SK-N-SH treated with all-trans-retinoic acid at 6 μM for 48 hours (cell line): ENCODE measurements at regions not wholly inside any gene's neighbourhood (a gene's known extent, or its start where the extent isn't known, plus 50 kb on each side); places are given as distances from the start of the nearest gene placed in this dataset.

Experiments
- BACH2 ChIP-seq: fragments of 250-450 bp; sonication (Bioruptor Pico); IDR thresholded peaks from 2 replicates; pipeline ENCODE4 v1.9.0; 2021; ENCODE audit warnings: mild to moderate bottlenecking, borderline replicate concordance
- CREB5 ChIP-seq: fragments of 250-450 bp; sonication (Bioruptor Pico); IDR thresholded peaks from 2 replicates; pipeline ENCODE4 v1.5.1; 2020; ENCODE audit warnings: low read depth, mild to moderate bottlenecking, moderate library complexity
- CSDC2 ChIP-seq: fragments of 250-450 bp; sonication (Bioruptor Pico); IDR thresholded peaks from 2 replicates; pipeline ENCODE4 v1.5.0; 2020; ENCODE audit warnings: mild to moderate bottlenecking, moderate library complexity
- CSRNP3 ChIP-seq: fragments of 250-450 bp; sonication (Bioruptor Pico); IDR thresholded peaks from 2 replicates; pipeline ENCODE4 v1.5.1; 2021; ENCODE audit warnings: mild to moderate bottlenecking, moderate library complexity
- ESRRG ChIP-seq: fragments of 250-450 bp; sonication (Bioruptor Pico); IDR thresholded peaks from 2 replicates; pipeline ENCODE4 v1.6.1; 2021; ENCODE audit warnings: mild to moderate bottlenecking
- GLIS3 ChIP-seq: fragments of 250-450 bp; sonication (Bioruptor Pico); IDR thresholded peaks from 2 replicates; pipeline ENCODE4 v1.5.0; 2020; ENCODE audit warnings: mild to moderate bottlenecking, moderate library complexity
- ISL1 ChIP-seq: fragments of 250-450 bp; sonication (Bioruptor Pico); IDR thresholded peaks from 2 replicates; pipeline ENCODE4 v2.1.2; 2022; ENCODE audit warnings: mild to moderate bottlenecking, moderate library complexity
- OSR1 ChIP-seq: fragments of 250-450 bp; sonication (Bioruptor Pico); IDR thresholded peaks from 2 replicates; pipeline ENCODE4 v1.8.0; 2022; ENCODE audit warnings: moderate library complexity, mild to moderate bottlenecking, inconsistent platforms
- RARB ChIP-seq: fragments of 250-450 bp; sonication (Bioruptor Pico); IDR thresholded peaks from 2 replicates; pipeline ENCODE4 v1.8.0; 2021; ENCODE audit warnings: mild to moderate bottlenecking, moderate library complexity
- ZFP3 ChIP-seq: fragments of 250-450 bp; sonication (Bioruptor Pico); IDR thresholded peaks from 2 replicates; pipeline ENCODE4 v1.5.0; 2020; ENCODE audit warnings: mild to moderate bottlenecking, moderate library complexity
- ZNF565 ChIP-seq: fragments of 450-650 bp; formaldehyde crosslinking; conservative IDR thresholded peaks from 2 replicates; pipeline ENCODE4 v1.5.0; 2020; ENCODE audit warnings: low read depth, mild to moderate bottlenecking, moderate library complexity
- ZNF8 ChIP-seq: fragments of 450-650 bp; formaldehyde crosslinking; IDR thresholded peaks from 2 replicates; pipeline ENCODE4 v1.5.0; 2020; ENCODE audit warnings: mild to moderate bottlenecking, moderate library complexity
- TF ChIP-seq, protein P1 (sequence below): fragments of 250-450 bp; sonication (Bioruptor Pico); IDR thresholded peaks from 2 replicates; pipeline ENCODE4 v1.8.0; 2020; ENCODE audit warnings: mild to moderate bottlenecking, moderate library complexity, borderline replicate concordance

DNA sequence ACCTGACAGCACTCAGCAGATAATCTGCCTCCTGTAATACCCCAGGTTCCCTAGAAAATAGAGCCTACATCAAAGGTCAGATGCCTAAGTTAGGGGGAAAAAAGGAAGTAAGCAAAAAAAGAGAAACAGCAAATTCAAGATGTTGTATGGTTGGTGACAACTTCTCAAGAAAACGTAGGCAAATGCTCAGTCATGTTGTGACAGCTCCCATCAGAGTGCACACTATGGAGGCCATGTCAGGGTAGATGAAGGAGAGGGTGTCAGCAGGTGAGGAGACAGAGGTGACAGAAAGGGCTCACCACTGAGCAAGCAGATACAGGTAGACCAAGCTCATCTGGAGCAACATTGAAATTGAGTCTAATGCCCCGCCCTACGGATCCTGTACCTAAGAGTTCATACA lies 356.8 kb upstream of the BRINP1 start:
- TF ChIP-seq CREB5 (CRISPR knock-in tag) (no peak), RARB (CRISPR knock-in tag) (no peak), ISL1 (CRISPR knock-in tag) (no peak), ZNF565 (CRISPR knock-in tag) (no peak), OSR1 (no peak), ZFP3 (CRISPR knock-in tag) (no peak), ZNF8 (CRISPR knock-in tag) (no peak), BACH2 (CRISPR knock-in tag) (no peak), CSRNP3 (CRISPR knock-in tag) (no peak), ESRRG (CRISPR knock-in tag) (no peak), GLIS3 (no peak), CSDC2 (CRISPR knock-in tag) (no peak)
- TF ChIP-seq, protein P1, sequence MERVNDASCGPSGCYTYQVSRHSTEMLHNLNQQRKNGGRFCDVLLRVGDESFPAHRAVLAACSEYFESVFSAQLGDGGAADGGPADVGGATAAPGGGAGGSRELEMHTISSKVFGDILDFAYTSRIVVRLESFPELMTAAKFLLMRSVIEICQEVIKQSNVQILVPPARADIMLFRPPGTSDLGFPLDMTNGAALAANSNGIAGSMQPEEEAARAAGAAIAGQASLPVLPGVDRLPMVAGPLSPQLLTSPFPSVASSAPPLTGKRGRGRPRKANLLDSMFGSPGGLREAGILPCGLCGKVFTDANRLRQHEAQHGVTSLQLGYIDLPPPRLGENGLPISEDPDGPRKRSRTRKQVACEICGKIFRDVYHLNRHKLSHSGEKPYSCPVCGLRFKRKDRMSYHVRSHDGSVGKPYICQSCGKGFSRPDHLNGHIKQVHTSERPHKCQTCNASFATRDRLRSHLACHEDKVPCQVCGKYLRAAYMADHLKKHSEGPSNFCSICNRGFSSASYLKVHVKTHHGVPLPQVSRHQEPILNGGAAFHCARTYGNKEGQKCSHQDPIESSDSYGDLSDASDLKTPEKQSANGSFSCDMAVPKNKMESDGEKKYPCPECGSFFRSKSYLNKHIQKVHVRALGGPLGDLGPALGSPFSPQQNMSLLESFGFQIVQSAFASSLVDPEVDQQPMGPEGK (CRISPR knock-in tag): no peak
